Muscle of back (tissue), 3 donors: ENCODE measurements at regions not wholly inside any gene's neighbourhood (a gene's known extent, or its start where the extent isn't known, plus 50 kb on each side); places are given as distances from the start of the nearest gene placed in this dataset.

Source experiments
- DNase-seq, 3 donors: peaks; one replicate each; pipeline versions ENCODE4 v3.0.0 to v3.0.0-alpha.2; 2013

DNA sequence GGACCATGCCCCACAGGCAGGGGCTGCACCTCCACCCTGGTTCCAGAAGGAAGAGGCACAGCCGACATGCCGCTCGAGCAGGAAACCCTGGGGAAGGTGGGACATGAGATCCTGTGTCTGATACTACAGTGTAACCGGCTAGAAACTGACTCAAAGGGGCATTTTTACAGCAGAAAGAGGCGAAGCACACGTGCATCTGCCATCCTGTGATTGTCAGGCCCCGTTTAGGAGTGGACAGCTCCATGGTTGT, 62.7 kb downstream of the SIK1 start:
- no peak for DNase-seq

DNA sequence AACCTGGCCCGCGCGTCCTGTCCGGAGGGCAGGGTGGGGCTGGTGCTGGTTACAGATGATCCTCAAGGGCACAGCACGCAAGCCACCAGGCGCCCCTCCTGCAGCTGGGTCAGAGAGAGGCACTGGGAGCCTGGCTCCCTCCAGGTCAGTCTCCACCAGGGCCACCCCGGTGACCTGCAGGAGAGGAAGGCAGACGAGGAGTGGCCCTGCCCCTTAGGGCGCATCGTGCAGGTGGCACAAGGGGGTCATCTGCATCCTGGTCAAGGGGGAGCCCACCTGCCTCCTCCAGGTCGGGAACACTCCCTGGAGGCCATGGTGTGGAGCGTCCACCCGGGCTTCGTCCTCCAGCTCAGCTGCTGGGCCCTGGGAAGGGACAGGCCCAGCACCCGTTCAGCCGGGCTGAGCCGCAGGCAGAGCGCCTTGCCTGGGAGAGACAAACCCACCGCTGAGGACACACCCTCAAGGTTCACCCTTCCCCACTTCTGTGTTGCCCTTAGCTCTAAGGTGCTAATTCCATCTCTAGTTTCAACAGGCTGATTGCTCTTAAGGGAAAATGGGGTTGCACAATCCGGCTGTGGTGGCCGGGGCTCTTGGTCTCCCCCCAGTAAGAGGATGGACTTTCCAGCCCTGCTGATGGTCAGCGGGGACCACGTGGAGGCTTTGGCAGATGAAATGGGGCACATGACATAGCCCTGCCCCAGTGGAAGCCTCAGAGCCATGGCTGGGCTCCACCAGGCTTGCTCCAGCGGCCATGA, 63.2 kb downstream of the SIK1 start:
- no peak for DNase-seq

DNA sequence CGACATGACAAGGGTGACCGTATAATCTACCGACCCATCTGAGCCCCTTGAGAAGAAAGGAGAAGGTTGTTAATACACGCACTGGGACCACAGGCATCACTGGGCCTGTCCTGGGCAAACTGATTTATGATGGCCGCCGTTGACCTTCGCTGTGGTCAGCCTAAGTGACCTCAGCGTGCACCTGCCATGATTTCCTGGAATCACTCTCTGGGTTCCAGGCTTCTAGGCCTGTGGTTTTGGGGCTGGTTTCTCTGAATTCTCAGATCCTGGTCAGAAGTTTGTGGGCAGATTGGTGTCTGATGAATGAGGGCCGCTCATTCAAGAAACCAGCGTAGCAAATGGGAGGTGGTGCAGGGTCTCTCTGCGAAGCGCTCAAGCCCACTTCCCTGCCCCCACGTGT, 64.0 kb downstream of the SIK1 start:
- DNase-seq = no peak

DNA sequence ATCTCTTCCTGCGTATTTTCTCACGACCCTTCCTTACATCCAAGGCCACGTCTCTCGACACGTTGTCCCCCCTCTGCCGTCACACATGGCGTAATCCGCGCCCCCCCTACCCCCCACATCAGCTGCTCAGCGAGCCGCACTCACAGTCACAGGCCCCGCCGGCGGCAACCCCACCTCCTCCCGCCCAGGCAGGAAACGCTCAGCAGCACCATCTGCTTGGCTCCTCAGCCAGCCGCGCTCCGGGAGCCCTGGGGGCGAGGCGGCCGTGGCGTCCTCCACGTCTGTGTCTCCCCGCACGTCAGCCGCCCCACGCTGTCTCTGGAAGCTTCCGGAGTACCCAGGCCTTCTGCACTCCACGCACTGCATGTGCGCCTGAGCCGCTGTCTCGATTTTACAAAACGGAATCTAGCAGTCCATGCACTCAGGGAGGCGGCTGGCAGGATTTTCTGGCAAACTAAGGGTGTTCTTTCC, 64.6 kb downstream of the SIK1 start:
- peak; percentile 77 to 93 (median 77) for DNase-seq

DNA sequence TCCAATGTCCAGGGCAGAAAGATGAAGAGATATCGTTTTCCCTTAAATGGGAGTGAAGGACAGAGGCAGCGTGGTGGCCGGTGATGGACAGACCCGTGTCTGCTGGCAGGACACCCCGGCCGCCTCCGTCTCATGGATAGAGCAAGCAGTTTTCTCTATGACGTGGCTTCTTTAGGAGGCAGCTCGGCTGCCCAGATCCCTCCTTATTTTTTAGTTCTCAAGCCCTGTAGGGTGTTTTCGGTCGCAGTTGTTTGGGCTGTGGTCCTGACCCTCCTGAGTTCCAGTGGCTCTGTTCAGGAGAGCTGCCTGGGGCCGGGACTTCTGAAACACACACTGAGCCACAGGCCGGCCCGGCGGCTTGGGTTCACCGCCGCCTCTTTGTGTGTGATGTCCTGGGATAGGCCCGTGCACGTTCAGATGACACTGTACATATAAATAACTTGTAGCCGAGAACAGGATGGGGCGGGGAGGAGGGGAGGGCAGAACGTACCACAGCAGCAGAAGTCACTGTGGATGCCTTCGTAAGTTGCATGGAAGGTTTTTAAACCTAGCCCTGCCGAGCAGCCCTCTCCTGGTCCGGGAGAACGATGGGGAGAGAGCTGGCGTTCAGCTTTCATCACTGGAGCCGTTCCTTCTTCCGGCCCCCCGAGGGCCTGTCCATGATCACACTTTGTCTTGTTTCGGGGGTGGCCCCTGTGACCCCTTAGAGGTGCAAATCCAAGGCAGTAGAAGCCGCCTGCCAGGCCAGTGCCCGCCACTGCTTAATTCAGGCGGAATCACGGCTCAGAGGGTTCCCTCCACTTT, 65.2 kb downstream of the SIK1 start:
- peak; percentile 72 to 90 (median 75) for DNase-seq

DNA sequence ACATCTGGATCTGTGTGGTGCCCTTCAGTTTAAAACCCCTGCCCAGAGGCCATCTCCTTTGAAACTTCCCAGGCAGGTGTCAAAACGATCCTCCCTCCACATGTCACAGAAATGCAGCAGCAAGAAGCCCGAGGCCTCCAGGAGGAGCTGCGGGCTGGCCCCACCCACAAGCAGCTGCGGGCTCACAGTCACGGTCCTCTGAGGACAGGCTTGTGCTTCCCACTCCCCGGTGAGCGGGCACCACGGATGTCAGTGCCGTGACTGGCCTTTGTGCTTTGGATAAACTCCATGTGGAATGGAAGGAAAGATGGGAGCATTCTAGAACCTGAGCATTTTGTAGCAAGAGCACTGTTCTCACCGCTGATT, 65.8 kb downstream of the SIK1 start:
- DNase-seq = peak in 2 of 3 donors; percentile 44 to 80

DNA sequence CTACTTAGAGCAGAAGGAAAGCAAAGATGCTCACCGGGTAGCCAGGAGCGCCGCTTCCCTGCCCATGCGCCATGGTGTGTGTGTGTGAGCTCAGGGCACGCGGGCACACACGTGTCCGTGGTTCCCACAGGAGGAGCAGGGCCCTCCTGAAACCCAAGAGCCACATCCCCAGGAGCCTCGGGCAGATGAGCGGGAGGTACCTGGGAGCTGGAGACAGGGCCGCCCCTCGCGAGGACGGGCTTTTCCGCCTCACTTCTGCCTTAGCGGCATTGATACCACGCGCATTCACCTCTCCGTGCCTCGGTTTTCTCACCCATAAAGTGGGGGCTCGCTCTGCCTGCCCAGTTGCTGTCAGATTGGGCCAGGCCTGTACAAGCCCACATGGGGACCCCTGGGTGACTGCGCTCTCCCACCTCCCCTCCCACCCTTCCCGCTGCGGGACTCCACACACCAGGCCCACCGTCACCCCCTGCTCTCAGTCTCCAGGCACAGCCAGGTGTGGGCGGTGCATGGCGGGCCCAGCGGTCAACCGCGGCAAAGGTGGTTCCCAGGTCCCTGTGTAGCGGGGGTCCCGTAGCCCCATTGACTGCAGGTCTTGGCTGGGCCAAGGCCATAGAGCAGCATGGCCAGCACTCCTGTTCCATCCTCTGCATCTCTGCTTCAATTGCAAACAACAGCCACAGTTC, 66.3 kb downstream of the SIK1 start:
- no peak for DNase-seq

DNA sequence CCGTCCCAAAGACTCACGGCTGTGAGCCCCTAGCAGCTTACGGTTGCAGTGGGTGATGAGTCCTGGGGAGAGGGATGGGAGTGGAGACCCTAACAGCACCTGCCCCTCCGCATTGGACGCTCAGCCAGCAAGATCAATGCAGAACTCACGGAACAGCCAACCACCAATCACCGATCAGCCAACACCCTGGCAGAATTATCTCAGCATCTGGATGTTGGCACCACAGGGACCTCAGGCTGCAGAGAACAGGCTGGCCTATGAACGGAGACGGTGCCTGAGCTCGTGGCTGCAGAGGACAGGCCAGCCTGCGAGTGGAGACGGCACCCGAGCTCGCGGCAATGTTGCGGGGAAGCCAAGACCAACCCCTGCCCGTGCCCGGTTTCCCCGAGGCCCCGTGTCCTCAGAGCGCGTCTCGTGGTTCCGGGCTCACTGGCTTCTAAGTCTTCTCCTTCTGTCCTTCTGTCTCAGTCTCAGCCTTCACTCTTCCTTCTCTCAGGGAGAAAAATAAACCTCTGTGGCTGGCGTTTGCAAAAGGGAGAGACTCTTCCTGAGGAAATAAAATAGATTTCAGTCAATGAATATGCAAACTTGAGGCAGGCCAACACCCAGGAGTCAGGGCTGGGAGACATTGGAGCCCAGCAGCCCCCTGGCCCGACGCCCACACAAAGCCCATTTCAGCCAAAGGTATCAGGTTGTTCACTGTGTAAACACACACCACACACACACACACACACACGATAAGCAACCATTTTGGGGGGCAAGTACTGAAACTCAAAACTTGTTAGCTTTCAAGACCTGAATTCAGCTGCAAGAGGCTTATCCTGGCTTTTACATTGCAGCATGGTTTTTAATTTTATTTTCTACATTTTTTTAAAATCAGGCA, 67.8 kb downstream of the SIK1 start:
- no peak for DNase-seq

DNA sequence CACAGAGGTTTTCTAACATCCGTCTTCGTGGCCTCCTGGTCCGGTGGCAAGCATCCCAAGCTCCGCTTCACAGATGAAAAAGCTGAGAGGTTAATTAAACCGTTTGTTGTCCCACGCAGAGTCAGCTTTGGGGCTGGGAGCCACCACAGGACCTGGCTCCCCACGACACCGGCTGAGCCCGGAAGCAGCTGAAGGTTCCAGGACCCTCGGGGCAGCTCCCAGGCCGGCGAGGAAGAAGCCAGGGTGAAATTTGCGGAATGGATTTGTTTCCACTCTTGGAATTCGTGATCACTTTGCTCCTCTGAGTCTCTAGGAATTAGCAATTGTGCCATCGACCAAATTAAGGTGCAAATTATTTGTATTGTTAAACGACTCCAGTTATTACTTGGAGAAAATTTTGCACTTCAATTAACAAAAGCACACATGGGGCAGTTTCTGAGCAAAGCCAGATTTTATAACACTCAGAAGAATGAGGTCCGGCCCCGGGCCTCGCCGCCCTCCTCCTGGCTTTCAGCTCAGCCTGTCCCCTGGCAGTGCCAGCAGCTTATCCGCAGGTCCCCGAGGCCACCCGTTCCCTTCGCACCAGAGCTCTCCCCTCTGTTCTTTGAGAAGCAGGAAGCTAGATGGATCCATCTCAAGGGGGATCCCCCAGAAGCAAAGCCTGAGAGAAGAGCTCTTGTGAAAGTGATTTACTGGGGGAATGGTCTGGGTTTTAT, 69.1 kb downstream of the SIK1 start:
- no peak for DNase-seq

DNA sequence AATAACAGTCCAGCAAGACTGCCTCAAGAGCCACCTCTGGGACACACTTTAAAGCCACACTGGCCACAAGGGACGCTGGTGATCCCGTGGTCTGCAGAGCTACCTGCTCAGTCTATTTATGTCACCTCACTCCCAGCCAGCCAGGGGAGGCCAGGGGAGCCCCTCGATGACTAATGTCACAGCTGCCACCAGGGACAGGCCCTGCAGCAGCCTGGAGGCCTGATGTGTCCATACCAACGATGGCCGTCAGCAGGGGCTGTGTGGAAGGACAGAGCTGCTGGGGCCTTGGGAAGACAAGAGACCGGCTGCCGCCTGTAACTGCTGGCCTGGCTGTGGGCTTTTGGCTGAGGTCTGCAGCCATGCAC, 71.0 kb downstream of the SIK1 start:
- DNase-seq = no peak

DNA sequence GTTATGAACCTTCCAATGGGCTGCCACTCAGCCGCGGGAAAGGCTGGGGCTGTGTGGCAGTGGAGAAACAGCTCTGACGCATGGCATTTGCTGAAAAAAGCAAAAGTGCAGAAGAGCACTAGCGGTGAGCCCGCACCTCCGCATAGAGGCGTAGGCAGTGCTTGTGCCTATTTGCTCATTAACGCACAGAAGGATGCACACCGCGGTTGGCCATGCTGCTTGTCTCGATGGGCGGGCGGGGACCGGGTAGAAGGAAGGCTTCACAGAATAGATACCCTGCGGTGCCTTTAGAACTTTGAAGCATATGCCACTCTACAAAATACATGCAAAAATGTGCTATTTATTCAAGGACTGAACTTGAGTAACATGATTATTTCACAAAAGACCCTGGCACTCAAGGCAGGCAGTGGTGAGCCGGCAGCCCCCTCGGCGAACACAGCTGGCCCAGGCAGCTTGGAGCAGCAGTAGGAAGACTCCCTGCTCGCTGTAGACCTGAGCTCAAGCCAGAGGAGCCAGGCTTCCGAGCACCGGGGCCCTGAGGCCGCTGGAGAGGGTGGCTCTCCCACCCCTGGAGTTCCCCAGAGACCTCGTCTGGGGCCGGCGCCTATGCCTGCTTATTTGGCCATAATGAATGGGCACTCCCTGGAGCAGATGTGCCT, 71.5 kb downstream of the SIK1 start:
- no peak for DNase-seq

DNA sequence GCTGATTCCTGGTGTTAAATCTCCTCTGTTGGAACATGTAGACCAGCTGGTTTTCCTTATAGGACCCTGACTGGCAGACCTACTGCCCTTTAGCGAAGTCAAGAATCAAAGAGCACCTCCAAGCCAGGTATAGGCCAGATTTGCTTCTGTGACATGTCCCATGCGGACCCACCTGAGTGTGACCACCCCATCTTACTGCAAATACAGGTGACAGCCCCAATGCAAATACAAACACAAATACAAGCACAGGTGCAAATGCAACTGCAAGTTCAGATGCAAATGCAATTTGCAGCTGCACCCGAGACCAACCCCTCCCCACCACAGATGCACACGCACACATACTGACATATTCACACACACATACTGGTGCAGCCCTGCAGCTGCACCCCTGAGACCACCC, 72.3 kb downstream of the SIK1 start:
- no peak for DNase-seq

DNA sequence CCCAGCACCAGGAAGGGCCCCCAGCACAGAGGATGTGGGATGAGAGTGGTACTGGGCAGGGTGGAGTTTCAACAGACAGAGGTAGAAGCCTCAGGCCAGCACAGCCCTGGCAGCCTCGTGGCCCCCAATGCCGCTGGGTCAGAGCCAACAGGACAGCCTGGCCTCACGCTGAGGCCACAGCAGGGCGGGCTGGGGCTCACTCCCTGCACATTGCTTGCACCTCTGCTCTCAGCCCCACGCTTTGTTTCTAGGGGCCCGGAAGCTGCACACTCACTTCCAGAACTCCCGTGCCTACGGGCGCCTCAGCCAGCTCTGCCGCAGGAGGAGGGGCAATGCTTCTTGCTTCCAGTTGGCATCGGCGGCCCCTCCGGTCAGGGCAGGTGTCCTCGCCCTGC, 72.9 kb downstream of the SIK1 start:
- no peak for DNase-seq

DNA sequence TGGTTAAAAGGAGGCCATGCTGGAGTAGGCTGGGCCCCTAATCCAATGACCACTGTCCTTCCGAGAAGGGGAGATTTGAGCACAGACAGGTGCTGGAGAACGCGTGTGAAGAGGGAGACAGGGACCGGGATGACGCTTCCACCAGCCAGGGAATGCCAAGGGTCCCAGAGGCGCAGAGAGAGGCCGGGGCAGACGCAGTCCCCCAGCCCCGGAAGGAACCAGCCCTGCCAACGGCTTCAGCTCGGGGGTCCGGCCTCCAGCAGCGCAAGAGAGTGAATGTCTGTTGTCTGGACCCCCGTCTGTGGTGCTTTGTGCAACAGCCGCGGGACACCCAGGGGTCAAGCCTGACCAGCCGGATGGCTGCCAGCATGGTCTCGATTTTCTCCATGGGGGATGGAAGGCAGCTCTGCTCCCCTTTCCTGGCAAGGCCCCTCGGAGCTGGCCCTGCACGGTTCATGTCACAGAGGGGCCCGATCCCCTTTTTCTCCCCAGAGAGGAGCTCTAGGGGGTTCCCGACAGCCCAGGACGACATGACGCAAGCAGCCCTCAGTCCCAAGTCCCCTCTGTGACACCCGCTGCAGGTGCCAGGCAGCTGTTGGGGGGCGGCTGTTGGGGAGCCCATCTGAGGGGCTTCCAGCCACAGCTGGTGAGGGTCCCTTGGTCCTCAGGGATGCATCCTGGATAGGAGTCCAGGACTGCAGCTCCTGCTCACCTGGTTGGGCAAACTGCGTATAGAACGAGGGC, 73.5 kb downstream of the SIK1 start:
- no peak for DNase-seq

DNA sequence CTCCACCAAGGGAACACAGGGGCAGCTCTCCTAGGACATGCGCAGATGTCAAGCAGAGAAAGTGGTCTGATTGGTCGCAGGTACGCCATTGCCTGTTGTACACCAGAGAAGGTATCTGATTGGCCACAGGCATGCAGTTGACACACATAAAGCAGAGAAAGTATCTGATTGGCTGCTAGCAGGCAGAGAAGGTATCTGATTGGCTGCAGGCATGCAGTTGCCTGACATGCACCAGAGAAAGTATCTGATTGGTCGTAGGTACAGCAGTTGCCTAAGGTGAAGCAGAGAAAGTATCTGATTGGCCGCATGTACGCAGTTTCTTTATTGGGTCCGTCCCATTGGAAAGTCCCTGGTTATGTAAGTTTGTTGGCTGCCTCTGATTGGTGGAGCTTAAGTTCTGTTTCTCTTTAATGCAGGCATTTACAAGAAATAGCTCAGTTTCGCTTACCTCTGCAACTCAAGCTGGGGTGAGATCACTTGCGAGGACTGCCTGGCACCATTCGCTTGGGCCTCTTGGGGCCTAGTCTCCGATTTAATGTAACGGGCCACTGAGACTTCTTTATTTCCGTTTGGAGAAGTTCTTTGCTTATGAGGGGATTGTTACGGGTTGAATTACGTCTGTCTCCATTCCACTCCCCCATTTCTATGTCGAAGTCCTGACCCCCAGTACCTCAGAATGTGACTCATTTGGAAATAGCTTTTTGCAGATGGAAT, 74.2 kb downstream of the SIK1 start:
- DNase-seq = no peak

DNA sequence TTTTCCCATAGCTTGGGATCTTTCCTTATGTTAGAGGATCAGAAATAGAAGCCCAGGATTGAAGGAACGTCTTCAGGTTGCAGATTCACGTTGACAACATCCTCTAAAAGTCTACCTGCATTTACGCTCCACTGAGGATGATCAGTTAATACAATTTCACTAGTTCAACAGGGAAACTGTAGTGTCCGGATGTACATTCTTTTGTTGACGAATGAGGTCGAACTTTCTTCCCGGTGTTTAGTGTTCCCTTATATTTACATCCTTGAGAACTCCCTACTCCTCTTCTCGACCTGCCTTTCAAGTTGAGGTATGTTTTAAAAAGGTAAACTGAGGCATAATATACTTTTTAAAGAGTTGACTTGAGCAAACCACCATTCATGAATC, 74.8 kb downstream of the SIK1 start:
- no peak for DNase-seq

DNA sequence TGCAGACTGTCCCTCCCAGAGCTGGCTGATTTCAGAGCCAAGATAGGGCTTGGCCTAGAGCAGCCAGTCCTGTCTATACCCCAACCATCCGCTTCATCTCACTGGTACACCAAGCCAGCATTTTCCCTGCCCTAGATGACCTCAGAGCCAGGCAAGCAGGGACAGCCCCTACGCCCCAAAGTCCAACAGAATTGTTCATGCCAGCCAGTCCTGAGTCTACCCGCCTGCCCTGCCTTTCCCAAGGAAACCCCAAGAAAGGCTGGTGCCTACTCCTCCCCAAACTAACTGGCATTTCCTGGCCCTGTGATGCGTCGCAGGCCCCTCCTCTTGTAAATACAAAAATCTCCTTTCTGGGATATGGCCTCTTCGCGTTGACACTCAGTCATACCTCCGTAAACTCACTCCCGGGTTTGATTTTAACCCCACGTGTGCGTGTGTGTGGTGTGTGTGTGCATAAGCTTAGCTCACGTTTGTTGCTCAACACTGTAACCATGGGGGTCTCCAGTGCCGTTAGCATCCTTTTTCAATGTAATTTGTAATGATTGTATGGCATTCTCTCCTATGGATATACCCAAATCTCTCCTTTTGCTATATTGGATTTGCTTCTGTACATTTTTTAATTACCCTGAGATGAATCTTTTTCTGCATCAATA, 75.3 kb downstream of the SIK1 start:
- DNase-seq = no peak

DNA sequence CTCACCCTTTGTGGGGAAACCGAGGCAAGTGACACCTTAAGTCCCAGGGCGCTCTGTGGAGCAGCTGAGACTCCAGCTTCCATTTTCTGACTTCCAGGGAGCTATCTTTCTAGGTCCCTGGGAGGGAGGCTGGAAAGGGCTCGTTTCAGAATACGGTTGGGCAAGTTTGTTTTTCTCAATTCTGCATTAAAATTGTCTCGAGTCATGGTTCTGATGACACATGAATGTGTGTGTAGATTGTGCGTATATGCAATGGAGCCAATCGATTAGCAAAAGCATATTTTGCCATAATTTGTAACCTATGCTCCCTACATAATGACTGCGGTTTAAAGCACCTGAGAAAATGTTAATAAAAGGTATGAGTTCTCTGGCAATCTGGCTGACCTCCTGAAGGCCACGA, 77.3 kb downstream of the SIK1 start:
- DNase-seq = no peak

DNA sequence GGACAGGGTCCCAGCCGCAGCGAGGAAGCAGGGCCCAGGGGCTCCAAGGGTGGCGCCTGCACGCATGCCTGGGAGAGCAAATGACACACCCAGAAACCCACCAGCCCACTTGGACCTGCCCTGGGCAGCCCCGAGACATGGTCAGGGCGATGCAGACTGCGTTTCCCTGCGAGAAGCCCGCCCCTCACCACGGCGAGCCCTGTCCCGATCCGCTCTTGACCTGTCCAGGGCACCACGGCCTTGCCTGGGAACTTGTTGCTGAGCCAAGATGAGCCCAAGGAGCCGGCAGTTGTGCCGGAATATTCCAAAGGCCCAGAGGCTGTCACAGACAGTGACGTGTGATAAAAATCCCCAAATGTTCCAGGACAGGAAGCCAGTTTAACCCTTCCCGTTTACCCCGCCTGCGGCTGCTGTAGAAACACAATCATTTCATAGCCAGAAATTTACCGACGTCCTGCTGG, 78.1 kb downstream of the SIK1 start:
- DNase-seq = peak in 1 of 3 donors; percentile 59
